Heart left ventricle (tissue), 13 donors: ENCODE measurements at regions not wholly inside any gene's neighbourhood (a gene's known extent, or its start where the extent isn't known, plus 50 kb on each side); places are given as distances from the start of the nearest gene placed in this dataset.

Experiments
- CTCF ChIP-seq, 12 donors: fragments of 200-600 bp; sonication (generic) in 4 of 12; IDR thresholded peaks; one replicate each; pipeline versions ENCODE4 v1.5.0 to v1.8.0; 2018 to 2022; ENCODE audit warnings: antibody characterized with exemption in 12 of 12, mild to moderate bottlenecking in 5 of 12
- POLR2A ChIP-seq, 2 donors: fragments of 450-650 bp; IDR thresholded peaks; one replicate each; pipeline ENCODE4 v1.6.1; 2017; ENCODE audit warnings: antibody characterized with exemption in 2 of 2, mild to moderate bottlenecking in 2 of 2, moderate library complexity in 2 of 2
- donor health status: ischemic (EF 13 %, LVEDD 7.1; RV severe dilation, severe dysfunction).
- donor health status: DM: no; HTN: yes; CAD: no.
- donor health status: DM: no; HTN: no; CAD: no.
- donor health status: ischemic (EF 25% LVEDD 6.9; RV normal size, moderate dysfunction).
- donor health status: ischemic (EF 25% LVEDD 5.7; RV mildly dilated, moderate dysfunction).
- donor health status: ischemic (EF 35%, LVEDD 5.7; RV mildly dilated, moderate dysfunction).
- donor health status: nonischemic (EF 11% LVEDD 7.7; RV severe dilation, severe dysfunction).
- donor health status: DM: yes; HTN: yes; CAD: no.
- donor health status: PGD.
- donor health status: ischemic (EF 29% LVEDD 5.4; RV normal size, mild dysfunction).
- donor health status: nonischemic (EF 23%, LVEDD 6.1; RV moderate dilation, normal function).

GRCh38 chr4:189084671-189085070 lies 856.0 kb upstream of the FRG1 start:
- TF ChIP-seq CTCF (IDR thresholded peaks at IDR 0.05) = no peak
- no peak for TF ChIP-seq POLR2A (IDR thresholded peaks at IDR 0.05)
